GM12878 (cell line): ENCODE measurements at regions not wholly inside any gene's neighbourhood (a gene's known extent, or its start where the extent isn't known, plus 50 kb on each side); places are given as distances from the start of the nearest gene placed in this dataset.

Source experiments
- EP300 ChIP-seq, 2 experiments: fragments of 150-350 bp in 1 of 2; IDR thresholded peaks; 2 replicates each; pipeline ENCODE4 v1.6.1; 2011 to 2012; ENCODE audit warnings: low read depth in 2 of 2, low read length in 2 of 2, borderline replicate concordance in 1 of 2, improper control_type of control experiment in 1 of 2, inconsistent platforms in 1 of 2; ENCODE audit not compliant: control insufficient read depth in 1 of 2
- EZH2 ChIP-seq: IDR thresholded peaks from 2 replicates; pipeline ENCODE4 v1.6.1; 2012; ENCODE audit warnings: low read depth, mild to moderate bottlenecking, control low read depth, inconsistent platforms, low read length, borderline replicate concordance; ENCODE audit not compliant: control insufficient read depth
- FOXK2 ChIP-seq: fragments of 450-650 bp; IDR thresholded peaks from 2 replicates; pipeline ENCODE4 v1.6.1; 2017; ENCODE audit warnings: mild to moderate bottlenecking, moderate library complexity
- NFYB ChIP-seq: IDR thresholded peaks from 2 replicates; pipeline ENCODE4 v1.6.1; 2011; ENCODE audit warnings: low read depth, mild to moderate bottlenecking, low read length, improper control_type of control experiment, moderate library complexity; ENCODE audit not compliant: insufficient read depth
- RCOR1 ChIP-seq: conservative IDR thresholded peaks from 2 replicates; pipeline ENCODE4 v1.6.1; 2012; ENCODE audit warnings: low read depth, low read length, improper control_type of control experiment
- TF ChIP-seq, protein P1 (sequence below), 3 experiments: IDR thresholded peaks in 2 of 3; conservative IDR thresholded peaks in 1 of 3; 2 replicates each; pipeline ENCODE4 v1.5.1; 2011; ENCODE audit warnings: low read depth in 3 of 3, low read length in 3 of 3, mild to moderate bottlenecking in 3 of 3, control low read depth in 2 of 3, moderate library complexity in 2 of 3, inconsistent platforms in 1 of 3, mixed read lengths in 1 of 3; ENCODE audit not compliant: control insufficient read depth in 2 of 3, insufficient read depth in 1 of 3; ENCODE audit errors: extremely low read depth in 1 of 3

DNA sequence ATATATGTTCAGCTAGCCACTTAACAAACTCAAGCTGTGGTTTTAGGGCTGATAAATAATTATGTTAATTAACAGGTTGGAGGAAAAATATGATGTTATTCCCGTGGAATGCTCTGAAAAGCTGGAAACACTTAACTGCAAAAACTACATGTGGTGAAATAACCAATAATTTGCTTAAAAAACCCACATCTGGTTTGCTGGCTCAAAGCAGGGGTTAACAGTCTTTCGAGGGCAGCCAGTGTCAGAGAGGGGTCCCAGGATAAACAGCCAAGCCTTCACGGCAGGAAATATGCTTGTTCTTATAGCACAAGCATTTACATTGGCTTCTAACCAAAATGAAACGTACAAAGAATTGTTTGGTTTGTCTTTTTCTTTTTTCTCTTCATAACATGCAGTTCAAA, 254.0 kb upstream of the GAS1 start:
- TF ChIP-seq EZH2 (no peak), RCOR1 (no peak), FOXK2 (no peak), EP300 (IDR thresholded peaks at IDR 0.05; ENCODE audit: borderline replicate concordance in 1 of 2, control insufficient read depth in 1 of 2, low read depth in 2 of 2, low read length in 2 of 2) (no peak), NFYB (no peak)
- TF ChIP-seq, protein P1, sequence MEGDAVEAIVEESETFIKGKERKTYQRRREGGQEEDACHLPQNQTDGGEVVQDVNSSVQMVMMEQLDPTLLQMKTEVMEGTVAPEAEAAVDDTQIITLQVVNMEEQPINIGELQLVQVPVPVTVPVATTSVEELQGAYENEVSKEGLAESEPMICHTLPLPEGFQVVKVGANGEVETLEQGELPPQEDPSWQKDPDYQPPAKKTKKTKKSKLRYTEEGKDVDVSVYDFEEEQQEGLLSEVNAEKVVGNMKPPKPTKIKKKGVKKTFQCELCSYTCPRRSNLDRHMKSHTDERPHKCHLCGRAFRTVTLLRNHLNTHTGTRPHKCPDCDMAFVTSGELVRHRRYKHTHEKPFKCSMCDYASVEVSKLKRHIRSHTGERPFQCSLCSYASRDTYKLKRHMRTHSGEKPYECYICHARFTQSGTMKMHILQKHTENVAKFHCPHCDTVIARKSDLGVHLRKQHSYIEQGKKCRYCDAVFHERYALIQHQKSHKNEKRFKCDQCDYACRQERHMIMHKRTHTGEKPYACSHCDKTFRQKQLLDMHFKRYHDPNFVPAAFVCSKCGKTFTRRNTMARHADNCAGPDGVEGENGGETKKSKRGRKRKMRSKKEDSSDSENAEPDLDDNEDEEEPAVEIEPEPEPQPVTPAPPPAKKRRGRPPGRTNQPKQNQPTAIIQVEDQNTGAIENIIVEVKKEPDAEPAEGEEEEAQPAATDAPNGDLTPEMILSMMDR (IDR thresholded peaks at IDR 0.05 in 2 of 3, conservative IDR thresholded peaks at IDR 0.05 in 1 of 3; ENCODE audit: control insufficient read depth in 2 of 3, extremely low read depth in 1 of 3, insufficient read depth in 1 of 3, low read depth in 3 of 3, low read length in 3 of 3) = no peak
